ENCODE measurements at regions not wholly inside any gene's neighbourhood (a gene's known extent, or its start where the extent isn't known, plus 50 kb on each side); places are given as distances from the start of the nearest gene placed in this dataset.

DNA sequence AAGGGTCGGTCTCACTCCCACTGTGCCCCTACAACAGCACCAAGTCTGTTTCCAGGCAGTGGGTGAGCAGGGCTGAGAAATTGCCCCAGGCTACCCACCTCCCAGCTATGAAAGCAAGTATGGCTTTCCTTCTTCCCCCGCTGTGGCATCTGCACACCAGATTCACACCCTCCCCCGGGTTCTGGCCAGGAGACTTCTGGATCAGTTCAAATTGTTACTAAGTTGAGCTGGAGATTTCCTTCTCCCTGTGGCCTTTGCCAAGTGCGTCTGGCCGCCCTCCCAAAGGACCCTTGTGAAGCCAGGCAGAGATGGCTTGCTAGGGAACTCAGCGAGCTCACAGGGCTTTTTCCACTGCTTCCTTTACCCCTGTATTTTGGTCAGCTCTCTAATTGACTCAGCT, 555.4 kb downstream of the SH2D4B start:
- H3K27ac ChIP-seq (ENCODE audit: low read depth, low read length, poor library complexity, severe bottlenecking), result no peak overlapping the region
- no peaks in the 10 kb centered on the region for H3K27me3 ChIP-seq (replicated peaks; ENCODE audit: insufficient read depth, low read depth, low read length, poor library complexity)
- no TSS peak for BruUV-seq (replicated peaks)
- TF ChIP-seq, protein P1, sequence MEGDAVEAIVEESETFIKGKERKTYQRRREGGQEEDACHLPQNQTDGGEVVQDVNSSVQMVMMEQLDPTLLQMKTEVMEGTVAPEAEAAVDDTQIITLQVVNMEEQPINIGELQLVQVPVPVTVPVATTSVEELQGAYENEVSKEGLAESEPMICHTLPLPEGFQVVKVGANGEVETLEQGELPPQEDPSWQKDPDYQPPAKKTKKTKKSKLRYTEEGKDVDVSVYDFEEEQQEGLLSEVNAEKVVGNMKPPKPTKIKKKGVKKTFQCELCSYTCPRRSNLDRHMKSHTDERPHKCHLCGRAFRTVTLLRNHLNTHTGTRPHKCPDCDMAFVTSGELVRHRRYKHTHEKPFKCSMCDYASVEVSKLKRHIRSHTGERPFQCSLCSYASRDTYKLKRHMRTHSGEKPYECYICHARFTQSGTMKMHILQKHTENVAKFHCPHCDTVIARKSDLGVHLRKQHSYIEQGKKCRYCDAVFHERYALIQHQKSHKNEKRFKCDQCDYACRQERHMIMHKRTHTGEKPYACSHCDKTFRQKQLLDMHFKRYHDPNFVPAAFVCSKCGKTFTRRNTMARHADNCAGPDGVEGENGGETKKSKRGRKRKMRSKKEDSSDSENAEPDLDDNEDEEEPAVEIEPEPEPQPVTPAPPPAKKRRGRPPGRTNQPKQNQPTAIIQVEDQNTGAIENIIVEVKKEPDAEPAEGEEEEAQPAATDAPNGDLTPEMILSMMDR (conservative IDR thresholded peaks at IDR 0.05; ENCODE audit: low read depth, low read length), result no peak
- TF ChIP-seq EZH2 (IDR thresholded peaks at IDR 0.05; ENCODE audit: borderline replicate concordance, low read depth, low read length, poor library complexity, severe bottlenecking), result no peak
- H3K9me3 ChIP-seq (ENCODE audit: low read depth, low read length, poor library complexity, severe bottlenecking), result no peaks in the 10 kb centered on the region
- no peak overlapping the region for H3K4me3 ChIP-seq (ENCODE audit: low read depth, low read length, poor library complexity, severe bottlenecking)
- intact Hi-C loops (cut with micrococcal nuclease; ENCODE audit: unreplicated experiment), result no loop called here
- no peaks in the 10 kb centered on the region for H3K36me3 ChIP-seq (ENCODE audit: insufficient read depth, low read length, poor library complexity, severe bottlenecking)
- DNase-seq (ENCODE audit: low spot score), result no peak
- ChIA-PET POLR2A (ENCODE audit: low non-redundant PET) (no interaction called here), CTCF (no interaction called here)
- H3K4me1 ChIP-seq (ENCODE audit: insufficient read depth, low read length, poor library complexity, severe bottlenecking), result no peaks in the 10 kb centered on the region

DNA sequence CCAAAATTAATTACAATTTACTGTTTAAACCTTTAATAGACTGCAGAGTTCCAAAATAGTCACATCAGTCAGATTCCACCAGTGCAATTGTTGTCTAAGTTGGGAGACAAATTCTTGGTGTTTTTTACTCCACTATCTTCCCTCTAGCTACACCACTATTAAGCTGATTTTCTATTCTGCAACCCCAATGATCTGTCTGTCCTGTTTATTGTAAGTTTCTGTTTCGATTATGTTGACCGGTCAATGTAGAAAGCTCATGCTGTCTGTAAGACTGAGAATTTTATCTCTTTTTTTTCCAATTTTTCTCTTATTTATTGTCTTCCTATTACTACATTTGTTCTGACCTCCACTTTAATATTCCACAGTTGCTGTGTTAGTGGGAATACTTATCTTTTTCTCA, 557.5 kb downstream of the SH2D4B start:
- no peak for DNase-seq (ENCODE audit: low spot score)
- ChIA-PET CTCF (no interaction called here), POLR2A (ENCODE audit: low non-redundant PET) (no interaction called here)
- no TSS peak for BruUV-seq (replicated peaks)
- H3K9me3 ChIP-seq (ENCODE audit: low read depth, low read length, poor library complexity, severe bottlenecking), result no peaks in the 10 kb centered on the region
- no peaks in the 10 kb centered on the region for H3K27me3 ChIP-seq (replicated peaks; ENCODE audit: insufficient read depth, low read depth, low read length, poor library complexity)
- TF ChIP-seq, protein P1 (conservative IDR thresholded peaks at IDR 0.05; ENCODE audit: low read depth, low read length), result no peak
- TF ChIP-seq EZH2 (IDR thresholded peaks at IDR 0.05; ENCODE audit: borderline replicate concordance, low read depth, low read length, poor library complexity, severe bottlenecking), result no peak
- intact Hi-C loops (cut with micrococcal nuclease; ENCODE audit: unreplicated experiment), result no loop called here
- H3K4me1 ChIP-seq (ENCODE audit: insufficient read depth, low read length, poor library complexity, severe bottlenecking), result no peaks in the 10 kb centered on the region
- no peaks in the 10 kb centered on the region for H3K36me3 ChIP-seq (ENCODE audit: insufficient read depth, low read length, poor library complexity, severe bottlenecking)
- no peak overlapping the region for H3K27ac ChIP-seq (ENCODE audit: low read depth, low read length, poor library complexity, severe bottlenecking)
- H3K4me3 ChIP-seq (ENCODE audit: low read depth, low read length, poor library complexity, severe bottlenecking), result no peak overlapping the region

DNA sequence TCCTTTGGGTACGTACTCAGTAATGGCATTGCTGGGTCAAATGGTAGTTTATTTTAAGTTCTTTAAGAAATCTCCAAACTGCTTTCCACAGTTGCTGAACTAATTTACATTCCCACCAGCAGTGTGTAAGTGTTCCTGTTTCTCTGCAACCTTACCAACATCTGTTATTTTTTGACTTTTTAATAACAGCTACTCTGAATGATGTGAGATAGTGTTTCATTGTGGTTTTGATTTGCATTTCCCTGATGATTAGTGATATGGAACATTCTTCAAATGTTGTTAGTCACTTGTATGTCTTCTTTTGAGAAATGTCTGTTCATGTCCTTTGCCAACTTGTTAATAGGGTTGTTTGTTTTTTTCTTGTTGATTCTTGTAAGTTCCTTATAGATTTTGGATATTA, 558.9 kb downstream of the SH2D4B start:
- no TSS peak for BruUV-seq (replicated peaks)
- DNase-seq (ENCODE audit: low spot score), result no peak
- Histone ChIP-seq H3K4me1 (ENCODE audit: insufficient read depth, low read length, poor library complexity, severe bottlenecking) (no peaks in the 10 kb centered on the region), H3K27me3 (replicated peaks; ENCODE audit: insufficient read depth, low read depth, low read length, poor library complexity) (no peaks in the 10 kb centered on the region), H3K27ac (ENCODE audit: low read depth, low read length, poor library complexity, severe bottlenecking) (no peak overlapping the region), H3K4me3 (ENCODE audit: low read depth, low read length, poor library complexity, severe bottlenecking) (no peak overlapping the region), H3K36me3 (ENCODE audit: insufficient read depth, low read length, poor library complexity, severe bottlenecking) (no peaks in the 10 kb centered on the region), H3K9me3 (ENCODE audit: low read depth, low read length, poor library complexity, severe bottlenecking) (no peaks in the 10 kb centered on the region)
- intact Hi-C loops (cut with micrococcal nuclease; ENCODE audit: unreplicated experiment), result no loop called here
- ChIA-PET CTCF (no interaction called here), POLR2A (ENCODE audit: low non-redundant PET) (no interaction called here)
- TF ChIP-seq EZH2 (IDR thresholded peaks at IDR 0.05; ENCODE audit: borderline replicate concordance, low read depth, low read length, poor library complexity, severe bottlenecking), result no peak
- TF ChIP-seq, protein P1 (conservative IDR thresholded peaks at IDR 0.05; ENCODE audit: low read depth, low read length), result no peak

Measured in A673 (cell line).